RWPE1 (cell line): ENCODE measurements at regions not wholly inside any gene's neighbourhood (a gene's known extent, or its start where the extent isn't known, plus 50 kb on each side); places are given as distances from the start of the nearest gene placed in this dataset.

Source experiments
- CTCF ChIA-PET: fragments of 350-600 bp; sonication (Branson Sonifier 250); formaldehyde crosslinking; extraction: SDS; loops from one replicate; lab custom pipeline; 2021; lab: Yijun Ruan, JAX
- POLR2A ChIA-PET: fragments of 400-600 bp; formaldehyde crosslinking; extraction: SDS; loops from one replicate; lab custom pipeline; 2020; ENCODE audit warnings: antibody characterized with exemption; ENCODE audit not compliant: low non-redundant PET; lab: Yijun Ruan, JAX
- DNase-seq: peaks from one replicate; pipeline ENCODE4 v3.0.0; 2012; ENCODE audit warnings: low spot score
- H3K27ac ChIP-seq: fragments of 450-650 bp; 2 replicates; pipeline ENCODE4 v1.5.1; 2017
- TF ChIP-seq, protein P1 (sequence below): fragments of 450-650 bp; conservative IDR thresholded peaks from 2 replicates; pipeline ENCODE4 v1.5.1; 2017; ENCODE audit warnings: low read depth, mild to moderate bottlenecking

DNA sequence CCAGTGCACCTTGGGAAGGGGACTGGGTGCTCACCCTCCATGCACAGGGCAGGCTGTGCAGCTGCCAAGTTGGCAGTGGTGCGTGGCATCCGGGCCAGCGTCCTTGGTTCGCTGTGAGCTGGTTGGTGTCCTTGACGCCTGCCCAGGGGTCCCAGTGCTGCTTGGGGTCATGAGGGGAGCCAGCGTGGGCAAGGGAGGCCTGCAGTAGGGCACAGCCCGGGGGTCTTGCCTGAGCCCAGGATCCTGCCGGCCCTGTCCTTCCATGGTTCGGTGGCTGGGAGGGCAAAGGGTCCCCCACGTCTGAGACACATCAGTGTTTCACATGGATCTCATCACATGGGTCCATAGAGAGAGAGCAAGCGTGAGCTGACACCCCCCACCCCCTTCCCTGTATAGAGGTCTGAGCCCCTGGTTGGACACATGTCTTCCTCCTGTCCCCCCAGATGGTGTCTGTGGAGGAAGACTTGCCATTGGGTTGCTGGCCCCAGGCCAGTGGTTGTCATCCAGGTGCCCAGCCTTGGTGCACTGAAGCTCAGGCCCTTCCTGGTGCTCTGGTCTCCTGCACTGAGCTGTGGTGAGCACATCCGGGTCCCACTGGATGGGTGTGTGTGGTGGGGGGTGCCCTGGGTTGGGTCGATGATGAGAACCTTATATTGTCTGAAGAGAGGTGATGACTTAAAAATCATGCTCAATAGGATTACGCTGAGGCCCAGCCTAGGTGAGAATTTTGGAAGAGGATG lies 232.3 kb downstream of the SNRPN start:
- ChIA-PET CTCF (no interaction called here), POLR2A (no interaction called here)
- no peak for DNase-seq
- no peak overlapping the region for H3K27ac ChIP-seq
- TF ChIP-seq, protein P1, sequence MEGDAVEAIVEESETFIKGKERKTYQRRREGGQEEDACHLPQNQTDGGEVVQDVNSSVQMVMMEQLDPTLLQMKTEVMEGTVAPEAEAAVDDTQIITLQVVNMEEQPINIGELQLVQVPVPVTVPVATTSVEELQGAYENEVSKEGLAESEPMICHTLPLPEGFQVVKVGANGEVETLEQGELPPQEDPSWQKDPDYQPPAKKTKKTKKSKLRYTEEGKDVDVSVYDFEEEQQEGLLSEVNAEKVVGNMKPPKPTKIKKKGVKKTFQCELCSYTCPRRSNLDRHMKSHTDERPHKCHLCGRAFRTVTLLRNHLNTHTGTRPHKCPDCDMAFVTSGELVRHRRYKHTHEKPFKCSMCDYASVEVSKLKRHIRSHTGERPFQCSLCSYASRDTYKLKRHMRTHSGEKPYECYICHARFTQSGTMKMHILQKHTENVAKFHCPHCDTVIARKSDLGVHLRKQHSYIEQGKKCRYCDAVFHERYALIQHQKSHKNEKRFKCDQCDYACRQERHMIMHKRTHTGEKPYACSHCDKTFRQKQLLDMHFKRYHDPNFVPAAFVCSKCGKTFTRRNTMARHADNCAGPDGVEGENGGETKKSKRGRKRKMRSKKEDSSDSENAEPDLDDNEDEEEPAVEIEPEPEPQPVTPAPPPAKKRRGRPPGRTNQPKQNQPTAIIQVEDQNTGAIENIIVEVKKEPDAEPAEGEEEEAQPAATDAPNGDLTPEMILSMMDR = no peak

DNA sequence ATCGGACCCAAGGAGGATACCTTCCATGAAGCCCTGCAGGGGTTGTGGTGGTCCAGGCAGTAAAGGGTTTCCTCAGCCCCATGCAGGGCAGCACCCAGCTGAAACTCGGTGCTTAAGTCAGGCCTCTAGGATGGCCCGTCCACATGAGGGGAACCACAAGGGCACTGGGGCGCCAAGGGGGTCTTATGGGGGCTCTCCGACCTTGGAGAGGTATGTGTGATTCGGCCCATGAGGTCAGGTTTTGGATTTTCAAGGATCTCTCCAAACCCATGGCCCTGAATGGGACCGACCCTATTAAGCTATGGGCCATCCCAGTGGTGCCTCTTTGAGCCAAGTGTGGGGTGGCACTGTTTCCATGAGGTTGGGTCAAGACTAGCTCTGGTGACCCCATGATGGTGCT lies 233.3 kb downstream of the SNRPN start:
- TF ChIP-seq, protein P1 = no peak
- no peak for DNase-seq
- POLR2A ChIA-PET = no interaction called here
- CTCF ChIA-PET = no interaction called here
- no peak overlapping the region for H3K27ac ChIP-seq

DNA sequence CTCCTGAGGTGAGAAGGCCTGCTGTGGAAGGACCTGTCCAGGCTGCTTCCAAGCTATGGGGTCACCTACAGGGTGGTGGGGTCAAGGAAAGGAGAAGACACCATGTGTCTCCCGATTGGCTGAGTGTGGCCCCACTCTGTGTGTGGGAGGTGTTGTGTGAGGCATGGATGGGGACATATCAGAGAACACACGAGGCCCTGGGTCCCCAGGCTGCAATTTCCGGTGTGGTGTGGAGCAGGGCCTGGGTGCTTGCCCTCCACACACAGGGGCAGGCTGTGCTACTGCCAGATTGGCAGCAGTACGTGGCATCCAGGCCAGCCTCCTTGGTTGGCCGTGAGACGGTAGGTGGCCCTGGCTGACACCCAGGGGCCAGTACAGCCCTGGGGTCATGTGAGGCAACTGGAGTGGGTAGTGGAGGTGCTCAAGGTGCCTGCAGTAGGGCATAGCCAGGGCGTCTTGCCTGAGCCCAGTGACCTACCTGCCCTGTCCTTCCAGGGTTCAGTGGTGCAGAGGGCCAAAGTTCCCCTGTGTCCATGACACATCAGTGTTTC lies 233.8 kb downstream of the SNRPN start:
- CTCF ChIA-PET = interaction anchor here (0.5 kb wide), 1 partner anchor 661 kb away, joined by 3 read pairs; no protein-coding TSS in a partner anchor
- POLR2A ChIA-PET = no interaction called here

DNA sequence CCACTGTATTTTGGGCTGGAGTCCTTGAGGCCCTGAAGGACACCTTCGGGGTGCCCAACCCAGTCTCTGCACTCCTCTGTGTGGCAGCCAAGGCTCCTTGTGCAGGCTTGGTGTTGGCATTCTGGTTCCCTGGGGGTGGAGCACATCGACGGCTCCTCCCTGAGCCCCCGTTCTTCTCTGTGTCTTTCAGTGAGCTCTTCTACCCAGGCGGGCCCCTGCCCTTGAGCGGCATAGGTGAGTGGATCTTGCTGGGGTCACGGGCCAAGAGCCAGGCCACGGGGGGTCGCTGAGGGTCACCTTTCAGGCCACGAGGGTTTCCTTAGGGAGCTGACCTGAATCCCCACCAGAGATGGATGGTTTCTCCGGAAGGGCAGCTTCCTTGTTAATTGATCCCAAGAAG lies 234.8 kb downstream of the SNRPN start:
- no peak for DNase-seq
- POLR2A ChIA-PET = no interaction called here
- no peak overlapping the region for H3K27ac ChIP-seq
- CTCF ChIA-PET = interaction anchor here (0.7 kb wide), 1 partner anchor 10 kb away, joined by 3 read pairs; no protein-coding TSS in a partner anchor
- TF ChIP-seq, protein P1 = no peak

More for the DNA sequence above, 233.8 kb downstream of the SNRPN start:
- H3K27ac ChIP-seq = no peak overlapping the region
- DNase-seq = no peak
- TF ChIP-seq, protein P1 = no peak

DNA sequence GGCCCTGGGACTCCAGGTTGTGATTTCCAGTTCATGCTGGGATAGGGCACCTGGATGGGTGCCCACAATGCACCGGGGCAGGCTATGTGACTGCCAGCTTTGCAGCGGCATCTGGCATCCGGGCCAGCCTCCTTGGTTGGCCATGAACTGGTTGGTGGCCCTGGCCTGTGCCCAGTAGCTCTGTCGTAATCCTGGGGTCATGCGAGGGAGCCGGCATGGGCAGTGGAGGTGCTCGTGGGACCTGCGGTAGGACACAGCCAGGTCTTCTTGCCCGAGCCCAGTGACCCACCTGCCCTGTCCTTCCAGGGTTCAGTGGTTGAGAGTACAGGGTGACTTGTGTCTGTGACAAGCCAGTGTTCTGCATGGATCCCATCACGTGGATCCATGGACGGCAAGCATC lies 237.9 kb downstream of the SNRPN start:
- DNase-seq = no peak
- CTCF ChIA-PET = interaction anchor here (0.6 kb wide), 1 partner anchor 1571 kb away, joined by 4 read pairs; no protein-coding TSS in a partner anchor
- H3K27ac ChIP-seq = no peak overlapping the region
- TF ChIP-seq, protein P1 = no peak
- POLR2A ChIA-PET = no interaction called here

DNA sequence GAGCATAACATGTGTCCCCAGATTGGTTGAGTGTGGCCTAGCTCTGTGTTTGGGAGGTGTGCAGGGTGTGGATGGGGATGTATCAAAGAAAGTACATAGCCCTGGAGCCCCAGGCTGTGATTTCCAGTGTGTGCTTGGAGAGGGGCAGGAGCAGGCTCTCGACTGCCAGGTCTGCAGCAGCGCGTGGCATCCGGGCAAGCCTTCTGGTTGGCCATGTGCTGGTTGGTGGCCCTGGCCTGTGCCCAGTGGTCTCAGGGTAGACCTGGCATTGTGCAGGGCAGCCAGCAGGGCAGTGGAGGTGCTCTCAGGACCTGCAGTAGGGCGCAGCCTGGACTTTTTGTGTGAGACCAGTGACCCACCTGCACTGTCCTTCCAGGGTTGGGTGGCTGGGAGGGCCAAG lies 231.5 kb downstream of the UBE3A start:
- DNase-seq = no peak
- POLR2A ChIA-PET = no interaction called here
- TF ChIP-seq, protein P1 = no peak
- no peak overlapping the region for H3K27ac ChIP-seq
- CTCF ChIA-PET = no interaction called here
